Type B pancreatic cell (in vitro differentiated cells): ENCODE measurements at regions not wholly inside any gene's neighbourhood (a gene's known extent, or its start where the extent isn't known, plus 50 kb on each side); places are given as distances from the start of the nearest gene placed in this dataset.
"Not testable (repeated sequence)": the region's sequence is repeated elsewhere in the genome, so short reads cannot be mapped to it uniquely, and the experiment has no call there.

Experiments used
- DNase-seq: peaks from one replicate; pipeline ENCODE4 v3.0.0; 2021; ENCODE audit warnings: mixed read lengths; ENCODE audit not compliant: unreplicated experiment; ENCODE audit errors: extremely low spot score
- H3K27ac Mint-ChIP-seq: 2 replicates; pipeline ENCODE4 v1.8.0; 2021; ENCODE audit warnings: mild to moderate bottlenecking, mixed read lengths
- H3K27me3 Mint-ChIP-seq: 2 replicates; pipeline ENCODE4 v1.8.0; 2021; ENCODE audit warnings: mixed read lengths
- H3K36me3 Mint-ChIP-seq: 2 replicates; pipeline ENCODE4 v1.8.0; 2021; ENCODE audit warnings: mixed read lengths
- H3K4me1 Mint-ChIP-seq: one replicate; pipeline ENCODE4 v1.8.0; 2021; ENCODE audit warnings: mixed read lengths; ENCODE audit not compliant: unreplicated experiment
- H3K4me3 Mint-ChIP-seq: 2 replicates; pipeline ENCODE4 v1.8.0; 2021; ENCODE audit warnings: mild to moderate bottlenecking, mixed read lengths
- H3K9me3 Mint-ChIP-seq: 2 replicates; pipeline ENCODE4 v1.8.0; 2021; ENCODE audit warnings: mixed read lengths
- TF ChIP-seq, protein P1 (sequence below): fragments of 200-600 bp; sonication (generic); conservative IDR thresholded peaks from 2 replicates; pipeline ENCODE4 v1.5.0; 2021; ENCODE audit warnings: antibody characterized with exemption, mild to moderate bottlenecking

DNA sequence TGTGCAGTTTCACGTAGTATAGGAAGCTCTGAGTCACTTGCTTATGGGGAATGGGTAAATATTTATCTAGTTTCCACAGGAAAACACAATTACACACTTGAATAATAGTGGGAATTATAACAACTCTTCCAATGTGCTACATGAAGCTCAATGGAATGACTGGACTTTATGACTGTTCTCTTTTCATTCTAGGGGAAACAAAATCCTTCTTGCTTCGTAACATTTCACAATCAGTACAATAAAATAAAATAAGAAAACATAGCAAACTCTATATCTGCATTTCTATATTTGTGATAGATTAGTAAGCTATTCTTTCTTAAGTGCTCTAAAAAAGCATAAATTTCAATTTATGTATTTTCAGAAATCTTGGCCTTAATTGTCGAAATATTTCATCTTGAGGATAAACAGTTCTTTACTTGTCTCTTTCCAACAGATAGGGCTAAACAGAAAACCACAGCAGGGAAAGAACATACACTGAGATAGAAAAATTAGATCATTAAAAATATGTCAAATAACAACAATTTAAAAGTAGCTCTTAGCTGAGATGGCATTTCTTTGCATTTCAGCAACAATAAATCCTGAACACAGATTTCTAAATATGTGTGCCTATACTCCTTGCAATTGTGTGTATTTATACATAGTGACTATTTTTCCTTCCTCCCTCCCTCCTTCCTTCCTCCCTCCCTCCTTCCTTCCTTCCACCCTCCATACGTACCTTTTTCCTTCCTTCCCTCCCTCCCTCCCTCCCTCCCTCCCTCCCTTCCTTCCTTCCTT lies 395.5 kb upstream of the KCNMB2 start:
- no peak for DNase-seq
- Mint-ChIP-seq H3K27me3 (no peaks in the 10 kb centered on the region), H3K27ac (no peak overlapping the region), H3K4me3 (no peak overlapping the region), H3K4me1 (peaks cover 14% of the 10 kb centered on the region), H3K9me3 (peaks cover 7% of the 10 kb centered on the region), H3K36me3 (no peaks in the 10 kb centered on the region)
- TF ChIP-seq, protein P1, sequence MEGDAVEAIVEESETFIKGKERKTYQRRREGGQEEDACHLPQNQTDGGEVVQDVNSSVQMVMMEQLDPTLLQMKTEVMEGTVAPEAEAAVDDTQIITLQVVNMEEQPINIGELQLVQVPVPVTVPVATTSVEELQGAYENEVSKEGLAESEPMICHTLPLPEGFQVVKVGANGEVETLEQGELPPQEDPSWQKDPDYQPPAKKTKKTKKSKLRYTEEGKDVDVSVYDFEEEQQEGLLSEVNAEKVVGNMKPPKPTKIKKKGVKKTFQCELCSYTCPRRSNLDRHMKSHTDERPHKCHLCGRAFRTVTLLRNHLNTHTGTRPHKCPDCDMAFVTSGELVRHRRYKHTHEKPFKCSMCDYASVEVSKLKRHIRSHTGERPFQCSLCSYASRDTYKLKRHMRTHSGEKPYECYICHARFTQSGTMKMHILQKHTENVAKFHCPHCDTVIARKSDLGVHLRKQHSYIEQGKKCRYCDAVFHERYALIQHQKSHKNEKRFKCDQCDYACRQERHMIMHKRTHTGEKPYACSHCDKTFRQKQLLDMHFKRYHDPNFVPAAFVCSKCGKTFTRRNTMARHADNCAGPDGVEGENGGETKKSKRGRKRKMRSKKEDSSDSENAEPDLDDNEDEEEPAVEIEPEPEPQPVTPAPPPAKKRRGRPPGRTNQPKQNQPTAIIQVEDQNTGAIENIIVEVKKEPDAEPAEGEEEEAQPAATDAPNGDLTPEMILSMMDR = no peak

GRCh38 chr3:178141305-178141684 lies 394.9 kb upstream of the KCNMB2 start:
- H3K4me3 Mint-ChIP-seq, H3K27ac Mint-ChIP-seq, DNase-seq, H3K36me3 Mint-ChIP-seq, H3K27me3 Mint-ChIP-seq, H3K9me3 Mint-ChIP-seq: not testable (repeated sequence)
- peaks cover 19% of the 10 kb centered on the region for H3K4me1 Mint-ChIP-seq

- Mint-ChIP-seq H3K36me3 (peaks cover 4% of the 10 kb centered on the region), H3K4me3 (peak overlapping the region; percentile 53), H3K27me3 (no peaks in the 10 kb centered on the region), H3K9me3 (peaks cover 13% of the 10 kb centered on the region), H3K27ac (peak overlapping the region; percentile 13), H3K4me1 (peaks cover 13% of the 10 kb centered on the region)
- TF ChIP-seq, protein P1 = no peak
- DNase-seq = no peak
Observed at GRCh38 chr3:178146406-178146831, 389.8 kb upstream of the KCNMB2 start.

DNA sequence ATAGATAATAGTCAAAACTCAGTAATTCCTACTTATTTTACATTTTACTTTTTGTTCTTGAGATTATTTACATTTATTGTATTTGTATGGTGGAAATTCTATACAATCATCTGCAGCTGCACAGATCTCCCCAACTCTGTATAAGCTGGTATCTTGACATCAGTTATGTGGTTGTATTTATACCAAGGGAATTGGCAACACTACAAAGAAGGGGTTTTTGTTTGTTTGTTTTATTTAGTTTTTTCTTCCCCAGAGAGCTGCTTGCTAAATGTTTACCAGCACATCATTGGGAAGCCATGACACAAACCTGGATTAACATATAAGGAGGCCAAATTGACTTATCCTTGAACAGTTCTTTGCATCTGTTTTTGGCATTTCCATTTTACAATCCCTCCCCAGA lies 389.2 kb upstream of the KCNMB2 start:
- TF ChIP-seq, protein P1 = no peak
- Mint-ChIP-seq H3K4me1 (peaks cover 15% of the 10 kb centered on the region), H3K27ac (no peak overlapping the region), H3K36me3 (peaks cover 4% of the 10 kb centered on the region), H3K9me3 (peaks cover 8% of the 10 kb centered on the region), H3K27me3 (no peaks in the 10 kb centered on the region), H3K4me3 (no peak overlapping the region)
- no peak for DNase-seq

GRCh38 chr3:178152031-178152806 lies 384.0 kb upstream of the KCNMB2 start:
- Mint-ChIP-seq H3K9me3 (peaks cover 6% of the 10 kb centered on the region), H3K27ac (no peak overlapping the region), H3K27me3 (no peaks in the 10 kb centered on the region), H3K4me3 (no peak overlapping the region), H3K4me1 (peaks cover 6% of the 10 kb centered on the region), H3K36me3 (peaks cover 4% of the 10 kb centered on the region)
- DNase-seq = no peak
- TF ChIP-seq, protein P1 = no peak

GRCh38 chr3:178152988-178153387 lies 383.2 kb upstream of the KCNMB2 start:
- Mint-ChIP-seq H3K27me3 (no peaks in the 10 kb centered on the region), H3K4me3 (no peak overlapping the region), H3K36me3 (peaks cover 4% of the 10 kb centered on the region), H3K9me3 (peaks cover 6% of the 10 kb centered on the region), H3K4me1 (peaks cover 6% of the 10 kb centered on the region), H3K27ac (no peak overlapping the region)
- TF ChIP-seq, protein P1 = no peak
- DNase-seq = no peak
